ENCODE measurements at regions not wholly inside any gene's neighbourhood (a gene's known extent, or its start where the extent isn't known, plus 50 kb on each side); places are given as distances from the start of the nearest gene placed in this dataset.
A peak's percentile ranks its signal among the peaks of the same experiment; 100 is the strongest.
"Not testable (repeated sequence)": the region's sequence is repeated elsewhere in the genome, so short reads cannot be mapped to it uniquely, and the experiment has no call there.

DNA sequence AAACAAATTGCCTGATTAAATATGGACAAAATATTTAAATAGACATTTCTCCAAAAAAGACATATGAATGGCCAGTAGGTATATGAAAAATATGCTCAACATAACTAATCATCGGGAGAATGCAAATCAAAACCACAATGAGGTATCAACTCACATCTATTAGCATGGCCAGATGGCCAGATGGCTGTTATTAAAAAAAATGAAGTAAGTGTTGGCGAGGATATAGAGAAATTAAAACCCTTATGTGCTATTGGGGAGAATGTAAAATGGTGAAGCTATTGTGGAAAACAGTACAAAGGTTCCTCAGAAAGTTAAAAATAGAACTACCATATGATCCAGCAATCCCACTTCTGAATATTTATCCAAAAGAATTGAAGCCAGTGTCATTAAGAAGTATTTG, 272.3 kb upstream of the ZNF804A start:
- DNase-seq (ENCODE audit: low read depth), result no peak

DNA sequence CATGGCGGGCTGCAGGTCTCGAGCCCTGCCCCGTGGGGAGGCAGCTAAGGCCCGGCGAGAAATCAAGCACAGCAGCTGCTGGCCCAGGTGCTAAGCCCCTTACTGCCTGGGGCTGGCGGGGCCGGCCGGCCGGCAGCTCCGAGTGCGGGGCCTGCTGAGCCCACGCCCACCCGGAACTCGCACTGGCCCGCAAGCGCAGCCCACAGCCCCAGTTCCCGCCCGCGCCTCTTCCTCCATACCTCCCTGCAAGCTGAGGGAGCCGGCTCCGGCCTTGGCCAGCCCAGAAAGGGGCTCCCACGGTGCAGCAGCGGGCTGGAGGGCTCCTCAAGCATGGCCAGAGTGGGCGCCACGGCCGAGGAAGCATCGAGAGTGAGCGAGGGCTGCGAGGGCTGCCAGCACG, 270.5 kb upstream of the ZNF804A start:
- not testable (repeated sequence) for DNase-seq (ENCODE audit: low read depth)

DNA sequence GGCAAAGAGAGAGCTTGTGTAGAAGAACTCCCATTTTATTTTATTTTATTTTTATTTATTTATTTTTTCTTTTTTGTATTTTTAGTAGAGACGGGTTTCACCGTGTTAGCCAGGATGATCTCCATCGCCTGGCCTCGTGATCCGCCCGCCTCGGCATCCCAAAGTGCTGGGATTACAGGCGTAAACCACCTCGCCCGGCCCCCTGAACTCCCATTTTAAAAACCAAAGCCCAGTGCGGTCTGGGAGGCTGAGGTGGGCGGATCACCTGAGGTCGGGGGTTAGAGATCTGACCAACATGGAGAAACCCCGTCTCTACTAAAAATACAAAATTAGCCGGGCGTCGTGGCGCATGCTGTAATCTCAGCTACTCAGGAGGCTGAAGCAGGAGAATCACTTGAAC, 267.8 kb upstream of the ZNF804A start:
- not testable (repeated sequence) for DNase-seq (ENCODE audit: low read depth)

DNA sequence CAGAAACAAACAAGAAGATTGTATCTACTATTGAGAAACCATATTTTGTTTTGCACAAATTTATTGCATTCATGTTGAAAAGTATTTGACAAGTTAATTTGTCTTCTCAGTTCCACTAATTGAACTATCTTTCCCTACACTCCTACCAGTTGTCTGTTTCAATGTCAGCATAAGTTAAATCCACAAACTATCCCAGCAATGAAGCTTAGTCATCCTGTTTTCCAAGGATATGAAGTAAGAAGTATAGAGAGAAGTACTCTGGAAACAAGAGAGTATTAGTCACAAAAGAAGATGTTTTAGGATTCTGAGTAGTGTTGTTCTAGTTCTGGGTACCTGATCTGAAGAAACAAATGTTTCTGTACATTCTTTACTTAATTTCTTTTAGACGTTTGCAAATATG, 261.6 kb upstream of the ZNF804A start:
- DNase-seq (ENCODE audit: low read depth), result no peak

DNA sequence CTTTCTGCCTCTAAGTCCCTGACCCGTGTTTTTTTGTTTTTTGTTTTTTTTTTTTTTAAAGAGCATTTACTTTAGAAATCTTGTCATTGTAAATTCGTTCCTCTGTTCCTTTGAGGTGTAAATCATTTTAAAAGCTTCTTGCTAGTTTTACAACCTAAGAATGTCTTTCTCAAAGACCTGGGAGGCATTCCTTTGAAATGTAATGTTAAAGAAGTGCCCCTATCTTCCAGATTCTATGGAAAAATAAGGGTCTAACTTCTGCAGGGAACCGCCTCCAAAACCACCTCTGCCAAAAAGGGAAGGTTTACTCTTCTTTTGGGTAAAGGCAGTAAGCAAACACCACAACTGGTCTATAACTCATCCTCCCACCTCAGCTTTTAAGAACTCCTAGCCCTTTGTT, 259.6 kb upstream of the ZNF804A start:
- no peak for DNase-seq (ENCODE audit: low read depth)

DNA sequence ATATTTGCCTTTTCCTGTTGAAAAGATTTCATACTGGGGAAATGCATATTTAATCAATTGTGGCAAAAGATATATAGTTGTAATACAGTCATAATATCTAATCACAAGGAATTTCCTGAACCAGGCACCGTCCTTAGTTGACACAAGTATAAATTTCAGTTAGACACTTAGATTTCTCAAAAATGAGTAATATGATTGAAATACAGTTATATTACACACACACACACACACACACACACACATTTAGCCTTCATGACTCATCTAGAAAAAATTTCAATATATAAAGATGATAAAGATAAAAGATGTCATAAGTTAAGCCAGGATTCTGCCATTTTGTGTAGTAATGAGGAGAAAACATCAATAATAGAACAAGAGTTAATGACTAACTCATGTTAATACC, 258.4 kb upstream of the ZNF804A start:
- no peak for DNase-seq (ENCODE audit: low read depth)

DNA sequence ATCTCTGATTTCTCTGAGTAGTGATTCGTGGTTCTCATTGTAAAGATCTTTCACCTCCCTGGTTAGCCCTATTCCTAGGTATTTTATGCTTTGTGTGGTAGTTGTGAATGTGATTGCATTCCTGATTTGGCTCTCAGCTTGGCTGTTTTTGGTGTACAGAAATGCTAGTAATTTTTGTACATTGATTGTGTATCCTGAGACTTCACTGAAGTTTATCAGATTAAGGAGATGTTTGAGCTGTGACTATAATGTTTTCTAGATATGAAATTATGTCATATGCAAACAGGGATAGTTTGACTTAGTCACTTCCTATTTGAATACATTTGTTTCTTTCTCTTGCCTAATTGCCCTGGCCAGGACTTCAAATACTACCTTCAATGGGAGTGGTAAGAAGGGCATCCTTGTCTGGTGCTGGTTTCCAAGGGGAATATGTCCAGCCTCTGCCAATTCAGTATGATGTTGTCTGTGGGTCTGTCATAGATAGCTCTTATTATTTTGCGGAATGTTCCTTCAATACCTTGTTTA, 251.9 kb upstream of the ZNF804A start:
- DNase-seq (ENCODE audit: low read depth), result no peak

DNA sequence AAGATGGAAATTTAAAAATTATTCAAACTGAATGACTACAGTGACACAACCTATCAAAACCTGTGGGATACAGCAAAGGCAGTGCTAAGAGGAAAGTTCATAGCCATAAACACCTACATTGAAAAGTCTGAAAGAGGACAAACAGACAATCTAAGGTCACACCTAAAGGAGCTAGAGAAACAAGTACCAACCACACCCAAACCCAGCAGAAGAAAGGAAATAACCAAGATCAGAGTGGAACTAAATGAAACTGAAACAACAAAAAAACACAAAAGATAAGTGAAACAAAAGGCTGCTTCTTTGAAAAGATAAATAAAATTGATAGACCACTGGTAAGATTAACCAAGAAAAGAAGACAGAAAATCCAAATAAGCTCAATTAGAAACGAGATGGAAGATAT, 247.2 kb upstream of the ZNF804A start:
- no peak for DNase-seq (ENCODE audit: low read depth)

DNA sequence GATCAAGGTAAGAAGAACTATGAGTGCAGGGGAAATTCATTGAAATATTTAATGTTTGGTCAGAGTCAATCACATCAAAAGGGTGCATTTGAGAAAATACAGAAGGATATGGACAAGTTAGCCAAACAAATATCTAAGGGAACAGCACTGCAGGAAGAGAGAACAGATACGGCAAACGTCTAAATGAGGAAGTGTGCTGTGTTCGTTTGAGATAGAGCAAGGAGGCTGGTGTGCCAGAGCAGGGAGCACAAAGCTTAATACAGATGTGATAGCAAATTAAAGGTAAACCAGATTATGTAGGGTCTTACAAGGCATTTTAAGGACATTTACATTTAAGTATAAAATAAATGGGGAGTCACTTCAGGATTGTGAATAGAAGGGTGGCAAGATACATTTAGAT, 241.3 kb upstream of the ZNF804A start:
- DNase-seq (ENCODE audit: low read depth), result no peak

DNA sequence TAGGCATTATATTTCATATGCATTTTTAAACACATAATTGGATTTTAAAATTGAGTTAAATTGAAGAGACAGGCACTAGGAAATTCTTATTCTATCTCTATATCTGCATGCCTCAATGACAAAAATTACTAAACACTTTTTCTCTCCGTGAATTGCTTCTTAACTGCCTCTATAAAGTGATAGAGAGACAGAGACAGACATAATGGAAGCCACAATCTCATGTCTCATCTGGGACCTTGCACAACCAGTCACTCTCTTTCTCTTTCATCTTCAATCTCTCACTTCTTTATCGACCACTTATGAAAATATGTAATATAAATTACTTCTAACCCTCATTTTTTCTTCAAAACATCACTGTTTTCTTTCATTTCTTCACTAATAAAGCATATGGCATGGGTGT, 238.9 kb upstream of the ZNF804A start:
- no peak for DNase-seq (ENCODE audit: low read depth)

DNA sequence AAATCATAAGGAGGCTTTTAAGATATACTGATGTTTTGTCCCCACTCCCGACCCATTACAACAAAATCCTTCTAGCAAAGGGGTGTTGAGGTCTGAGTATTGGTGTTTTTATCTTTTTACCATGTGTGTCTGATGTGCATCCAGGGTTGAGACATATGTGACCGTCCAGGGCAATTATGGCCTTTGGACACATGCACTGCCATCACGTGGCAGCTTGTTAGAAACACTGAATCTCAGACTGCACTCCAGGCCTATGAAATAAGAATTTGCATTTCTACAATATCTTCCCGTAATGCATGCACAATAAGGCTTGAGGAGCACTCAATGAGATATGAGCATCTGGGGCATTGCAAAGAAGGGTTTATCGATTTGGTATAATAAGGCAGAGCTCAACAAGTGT, 235.1 kb upstream of the ZNF804A start:
- no peak for DNase-seq (ENCODE audit: low read depth)

DNA sequence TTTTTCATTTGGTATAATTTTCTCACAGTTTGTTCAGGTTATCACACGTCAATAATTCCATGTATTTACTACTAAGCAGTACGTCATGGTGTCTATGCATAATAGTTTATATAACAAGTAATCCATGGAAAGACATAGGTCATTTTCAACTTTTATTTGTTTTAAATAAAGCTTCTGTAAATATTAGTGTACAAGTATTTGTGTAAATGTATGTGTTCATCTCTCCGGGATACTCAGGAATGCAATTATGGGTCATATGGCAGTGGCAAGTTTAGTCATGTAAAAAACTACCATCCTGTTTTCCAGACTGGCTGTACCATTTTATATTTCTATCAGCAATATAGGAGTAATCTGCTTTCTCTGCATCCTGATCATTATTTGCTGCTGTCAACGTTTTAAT, 231.1 kb upstream of the ZNF804A start:
- no peak for DNase-seq (ENCODE audit: low read depth)

DNA sequence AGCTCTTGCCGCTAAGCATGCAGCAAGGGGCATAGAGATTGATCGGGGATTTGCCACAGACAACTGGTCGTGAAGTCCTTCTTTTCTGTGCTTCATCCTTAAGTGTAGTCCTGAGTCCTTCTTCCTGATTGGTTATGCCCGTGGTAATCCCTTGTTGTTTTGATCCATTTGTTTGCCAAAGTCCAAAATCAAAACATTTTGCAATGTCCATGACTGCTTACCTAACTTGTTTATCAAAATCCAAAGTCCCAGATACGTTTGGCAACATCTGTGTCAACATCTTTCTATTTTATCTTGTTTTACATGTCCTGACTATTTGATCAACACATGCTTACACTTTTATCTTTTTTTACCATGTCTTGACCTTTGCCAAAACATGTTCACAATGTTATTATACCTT, 229.0 kb upstream of the ZNF804A start:
- DNase-seq (ENCODE audit: low read depth), result no peak

DNA sequence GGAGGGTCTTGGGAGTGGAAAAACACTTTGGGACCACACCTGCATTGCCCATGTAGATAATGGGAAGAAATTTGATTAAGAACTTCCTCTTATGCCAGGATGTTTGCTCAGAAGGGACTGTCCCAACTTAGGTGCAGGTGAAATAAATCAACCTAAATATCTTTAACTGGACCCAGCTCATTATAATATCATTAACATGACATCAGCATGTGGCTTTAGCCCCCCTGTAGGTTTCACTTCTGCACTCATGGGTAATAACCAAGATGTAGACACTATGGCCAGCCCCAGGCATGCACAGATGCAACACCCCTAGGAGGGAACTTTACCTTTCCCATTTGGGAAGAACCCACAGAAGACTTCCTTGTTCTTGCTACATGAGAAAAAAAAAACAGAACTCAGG, 227.4 kb upstream of the ZNF804A start:
- DNase-seq (ENCODE audit: low read depth), result no peak

DNA sequence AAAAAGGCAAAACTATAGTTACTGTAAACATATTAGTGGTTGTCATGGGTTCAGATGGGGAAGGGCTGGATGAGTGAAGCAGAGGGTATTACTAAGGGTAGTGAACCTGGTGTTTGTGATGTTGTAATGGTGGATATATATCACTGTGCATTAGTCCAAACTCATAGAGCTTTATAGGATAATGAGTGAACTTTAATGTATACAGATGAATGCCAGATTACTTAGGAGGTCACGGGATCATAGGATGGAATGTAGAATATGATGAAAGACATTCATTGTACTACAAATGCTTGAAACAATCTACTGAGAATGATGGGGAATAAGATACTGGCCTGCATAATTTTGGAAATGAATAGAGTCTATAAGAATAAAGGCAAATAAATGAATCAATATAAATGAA, 226.7 kb upstream of the ZNF804A start:
- no peak for DNase-seq (ENCODE audit: low read depth)

DNA sequence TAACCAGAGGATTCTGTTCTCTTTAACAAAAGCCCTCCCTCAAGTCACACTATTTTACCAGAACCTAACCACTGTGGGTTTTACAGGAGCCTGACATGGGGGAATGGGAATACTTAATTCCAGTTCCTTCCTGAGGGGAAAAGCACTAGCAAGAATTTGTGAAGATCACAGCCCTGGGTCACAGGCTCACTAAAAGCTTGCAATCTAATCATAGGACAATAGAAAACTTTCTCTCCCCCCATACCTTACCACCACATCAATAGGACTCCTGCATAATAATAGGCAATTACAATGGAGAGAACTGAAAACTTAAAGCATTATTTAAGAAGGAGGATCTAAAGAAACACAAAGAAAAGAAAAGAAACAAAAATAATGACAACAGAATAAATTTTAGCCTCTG, 225.8 kb upstream of the ZNF804A start:
- no peak for DNase-seq (ENCODE audit: low read depth)

DNA sequence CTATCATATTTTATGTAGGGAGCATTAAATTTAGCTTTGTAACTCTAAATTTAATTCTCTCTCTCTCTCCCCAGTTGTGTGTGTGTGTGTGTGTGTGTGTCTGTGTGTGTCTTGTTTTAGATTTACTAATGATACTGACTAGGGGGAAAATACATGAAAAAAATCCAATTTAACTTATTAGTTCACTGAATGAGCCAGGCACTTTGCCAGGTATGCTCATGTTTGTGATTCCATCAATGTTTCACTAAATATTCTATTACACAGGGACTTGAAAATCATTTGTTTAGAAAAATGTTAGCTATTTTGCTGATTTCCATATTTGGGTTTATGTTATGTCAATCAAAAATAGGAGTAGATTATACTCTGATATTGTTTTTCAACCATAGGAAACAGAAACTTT, 203.7 kb upstream of the ZNF804A start:
- no peak for DNase-seq (ENCODE audit: low read depth)

DNA sequence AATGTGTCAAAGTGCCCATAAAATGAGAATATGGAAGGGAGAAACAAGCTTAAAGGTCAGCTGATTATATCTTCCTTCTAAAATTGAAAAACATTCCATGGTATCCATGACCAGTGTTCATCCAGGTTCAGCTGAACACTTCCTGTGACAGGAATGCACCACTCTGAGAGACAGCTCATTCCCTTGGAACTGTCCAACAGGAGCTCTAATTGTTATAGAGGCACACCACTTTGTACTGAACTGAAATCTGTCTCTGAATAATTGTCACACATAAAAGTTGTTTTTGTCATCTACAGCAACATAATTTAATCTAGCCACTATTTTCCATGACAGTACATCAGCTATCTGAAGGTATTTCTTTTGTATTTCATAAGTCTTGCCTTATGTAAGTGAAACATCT, 195.9 kb upstream of the ZNF804A start:
- DNase-seq (ENCODE audit: low read depth), result no peak

DNA sequence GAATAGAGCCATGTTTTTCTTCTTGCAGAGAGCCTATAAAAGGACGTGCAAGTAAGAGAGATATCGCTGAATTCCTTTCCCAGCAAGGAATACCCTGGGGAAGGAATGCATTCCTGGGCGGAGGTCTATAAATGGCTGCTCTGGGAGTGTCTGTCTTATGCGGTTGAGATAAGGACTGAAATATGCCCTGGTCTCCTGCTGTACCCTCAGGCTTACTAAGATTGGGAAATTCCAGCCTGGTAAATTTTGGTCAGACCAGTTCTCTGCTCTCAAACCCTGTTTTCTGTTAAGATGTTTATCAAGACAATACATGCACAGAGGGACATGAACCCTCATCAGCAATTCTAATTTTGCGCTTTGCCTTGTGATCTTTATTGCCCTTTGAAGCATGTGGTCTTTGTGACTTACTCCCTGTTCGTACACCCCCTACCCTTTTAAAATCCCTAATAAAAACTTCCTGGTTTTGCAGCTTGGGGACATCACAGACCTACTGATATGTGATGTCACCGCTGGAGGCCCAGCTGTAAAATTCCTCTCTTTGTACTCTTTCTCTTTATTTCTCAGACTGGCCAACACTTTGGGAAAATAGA, 191.2 kb upstream of the ZNF804A start:
- DNase-seq (ENCODE audit: low read depth), result not testable (repeated sequence)

DNA sequence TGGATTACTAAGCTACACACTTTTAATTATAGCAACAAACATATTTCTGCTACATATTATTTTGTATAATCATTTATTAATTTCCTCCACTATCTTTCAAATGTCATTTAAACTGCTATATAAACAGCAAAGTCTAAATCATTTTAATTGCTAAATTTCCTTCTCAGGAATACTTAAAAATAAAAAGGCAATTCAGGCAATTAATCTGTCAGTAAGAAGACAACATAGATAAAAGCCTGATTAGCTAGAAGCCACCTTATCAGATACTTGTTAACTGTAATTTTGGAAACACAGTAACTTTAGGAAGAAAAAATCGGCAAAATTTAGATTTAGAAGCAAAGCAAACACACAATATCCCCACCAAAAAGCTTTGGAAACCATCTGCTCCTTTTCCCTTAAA, 188.2 kb upstream of the ZNF804A start:
- no peak for DNase-seq (ENCODE audit: low read depth)

DNA sequence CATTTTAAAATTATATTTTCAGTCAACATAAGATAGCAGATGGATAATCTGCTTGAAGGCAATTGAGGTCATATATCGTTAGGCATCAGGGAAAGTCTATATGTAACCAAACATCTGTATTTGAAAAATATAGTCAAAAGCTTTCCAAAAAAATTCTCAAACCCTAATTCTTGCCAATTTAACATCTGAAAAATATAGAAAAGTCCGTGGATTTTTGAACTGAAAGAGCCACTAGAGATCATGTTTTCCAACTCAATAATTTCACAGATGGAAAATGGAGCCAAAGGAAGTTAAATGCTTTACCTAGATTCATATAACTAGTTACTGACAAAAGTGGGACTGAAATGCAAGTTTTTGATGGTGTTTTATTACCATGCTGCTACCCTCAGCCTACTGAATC, 185.1 kb upstream of the ZNF804A start:
- DNase-seq (ENCODE audit: low read depth), result peak; percentile 9

DNA sequence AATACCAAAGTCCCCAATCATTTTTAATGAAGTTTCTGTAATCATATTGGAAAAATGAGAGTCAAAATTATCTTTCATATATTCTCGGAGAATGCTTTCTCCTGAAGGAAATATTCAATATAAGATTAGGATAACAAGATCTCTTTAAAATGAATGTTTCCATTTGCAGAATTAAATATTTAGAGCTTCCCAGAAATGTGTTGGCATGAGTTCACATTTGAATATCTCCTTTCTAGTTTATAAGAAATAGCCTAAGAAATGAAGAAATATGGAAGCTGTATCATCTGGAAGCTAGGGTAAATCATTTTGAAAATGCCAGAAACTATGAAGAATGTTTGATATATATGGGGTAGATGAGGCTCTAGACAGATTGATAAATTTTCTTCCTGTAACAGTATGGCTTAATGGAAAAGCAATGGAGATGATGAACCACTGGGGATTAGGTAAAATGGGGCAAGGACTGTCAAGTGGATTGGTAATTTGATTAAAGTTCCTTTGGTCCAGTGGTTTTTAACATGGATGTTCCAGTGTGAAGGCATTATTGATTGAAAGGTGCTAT, 184.6 kb upstream of the ZNF804A start:
- DNase-seq (ENCODE audit: low read depth), result peak; percentile 20

DNA sequence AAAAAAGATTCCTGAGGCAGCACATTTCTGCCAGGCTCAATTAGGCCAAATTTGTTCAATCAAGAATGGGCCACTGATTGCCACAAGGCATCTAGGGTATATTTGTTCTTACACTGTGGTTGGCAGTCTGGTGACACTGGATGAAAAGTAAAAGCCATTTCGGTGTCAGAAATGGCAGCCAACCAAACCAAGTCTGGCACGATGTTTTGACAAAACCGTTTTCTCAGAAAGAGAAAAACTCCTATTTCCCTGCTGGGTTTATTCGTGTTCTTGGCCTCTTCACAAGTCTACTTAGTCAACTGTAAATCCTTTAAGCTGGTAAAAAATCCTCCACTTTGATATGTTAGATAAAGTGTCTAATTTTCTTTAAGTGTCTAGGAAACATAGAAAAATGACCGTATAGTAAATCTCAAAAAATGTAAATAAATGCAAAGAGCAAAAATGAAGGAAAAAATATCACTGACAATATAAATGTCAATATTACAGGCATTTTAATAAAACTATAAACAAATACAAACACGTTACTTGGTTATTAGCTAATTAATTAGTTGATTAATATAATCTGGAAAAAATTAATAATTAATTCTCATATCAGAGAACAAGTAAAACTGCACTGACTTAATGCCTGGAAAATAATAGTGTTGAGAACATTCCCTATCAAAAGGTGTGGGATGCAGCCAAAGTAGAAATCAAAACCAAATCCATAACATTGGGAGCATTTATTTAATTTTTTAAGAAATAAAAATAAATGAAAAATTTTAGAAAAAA, 182.0 kb upstream of the ZNF804A start:
- no peak for DNase-seq (ENCODE audit: low read depth)

Measured in forelimb muscle (tissue), 1 donor.